NT2/D1 (cell line): ENCODE measurements at regions not wholly inside any gene's neighbourhood (a gene's known extent, or its start where the extent isn't known, plus 50 kb on each side); places are given as distances from the start of the nearest gene placed in this dataset.

Experiments used
- SUZ12 ChIP-seq: IDR thresholded peaks from 2 replicates; pipeline ENCODE4 v1.6.1; 2011; ENCODE audit not compliant: insufficient read length, insufficient read depth; ENCODE audit errors: extremely low read depth
- YY1 ChIP-seq: IDR thresholded peaks from 2 replicates; pipeline ENCODE4 v1.6.1; 2011; ENCODE audit not compliant: insufficient read length, insufficient read depth

DNA sequence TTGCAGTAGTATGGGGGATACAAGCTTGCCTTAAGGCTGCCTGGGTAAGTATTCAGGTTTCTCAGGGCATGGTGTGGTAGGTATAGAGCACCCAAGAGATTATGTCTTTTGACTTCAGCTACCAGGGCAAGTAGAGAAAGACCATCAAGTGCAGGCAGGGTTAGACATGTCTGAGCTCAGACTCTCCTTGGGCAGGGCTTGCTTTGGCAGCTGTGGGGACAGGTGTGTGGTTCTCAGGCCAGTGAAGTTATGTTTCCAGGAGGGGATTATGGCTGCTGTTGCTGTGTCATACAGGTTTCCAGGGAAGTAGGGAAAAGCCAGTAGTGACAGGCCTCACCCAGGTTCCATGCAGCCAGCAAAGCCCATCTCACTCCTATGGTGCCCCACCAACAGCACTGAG, 1040.4 kb downstream of the FLRT2 start:
- TF ChIP-seq SUZ12 (no peak), YY1 (no peak)
